Spleen (tissue), 11 donors: ENCODE measurements at regions not wholly inside any gene's neighbourhood (a gene's known extent, or its start where the extent isn't known, plus 50 kb on each side); places are given as distances from the start of the nearest gene placed in this dataset.
A peak's percentile ranks its signal among the peaks of the same experiment; 100 is the strongest.
"Not testable (repeated sequence)": the region's sequence is repeated elsewhere in the genome, so short reads cannot be mapped to it uniquely, and the experiment has no call there.

Experiments
- DNase-seq: peaks from one replicate; pipeline ENCODE4 v3.0.0-alpha.2; 2020
- H3K27ac ChIP-seq, 8 donors: fragments of 200-600 bp; sonication (generic) in 7 of 8; 1 replicate in 4 of 8; 2 replicates in 4 of 8; pipeline versions ENCODE4 v1.5.0 to v1.8.0; 2016 to 2021; ENCODE audit warnings: inconsistent platforms in 4 of 8, mild to moderate bottlenecking in 4 of 8, moderate library complexity in 1 of 8
- H3K27me3 ChIP-seq, 7 donors: fragments of 200-600 bp; sonication (generic) in 6 of 7; replicated peaks in 1 of 7; 1 replicate in 4 of 7; 2 replicates in 3 of 7; pipeline versions ENCODE4 v1.5.0 to v1.8.0; 2016 to 2021; ENCODE audit warnings: inconsistent platforms in 3 of 7, mild to moderate bottlenecking in 1 of 7
- H3K36me3 ChIP-seq, 6 donors: fragments of 200-600 bp; sonication (generic) in 5 of 6; 1 replicate in 4 of 6; 2 replicates in 2 of 6; pipeline versions ENCODE4 v1.5.0 to v1.8.0; 2016 to 2021; ENCODE audit warnings: inconsistent platforms in 2 of 6
- H3K4me1 ChIP-seq, 6 donors: fragments of 200-600 bp; sonication (generic) in 5 of 6; 1 replicate in 3 of 6; 2 replicates in 3 of 6; pipeline versions ENCODE4 v1.5.0 to v1.8.0; 2016 to 2021; ENCODE audit warnings: inconsistent platforms in 3 of 6
- H3K4me3 ChIP-seq, 8 donors: fragments of 200-600 bp; sonication (generic) in 7 of 8; 1 replicate in 4 of 8; 2 replicates in 4 of 8; pipeline versions ENCODE4 v1.5.0 to v1.8.0; 2016 to 2021; ENCODE audit warnings: inconsistent platforms in 4 of 8, mild to moderate bottlenecking in 4 of 8, moderate library complexity in 2 of 8
- H3K9me3 ChIP-seq, 8 donors: fragments of 200-600 bp; sonication (generic) in 7 of 8; 1 replicate in 4 of 8; 2 replicates in 4 of 8; pipeline versions ENCODE4 v1.5.0 to v1.8.0; 2016 to 2021; ENCODE audit warnings: inconsistent platforms in 4 of 8
- POLR2A ChIP-seq, 3 donors: fragments of 450-650 bp; IDR thresholded peaks; one replicate each; pipeline ENCODE4 v1.5.1; 2017; ENCODE audit warnings: antibody characterized with exemption in 3 of 3, mild to moderate bottlenecking in 1 of 3
- POLR2AphosphoS5 ChIP-seq, 3 donors: sonication (generic); formaldehyde crosslinking; IDR thresholded peaks; one replicate each; pipeline ENCODE4 v1.5.1; 2017; ENCODE audit warnings: antibody characterized with exemption in 3 of 3
- WGBS, 5 donors: extraction: QIAGEN DNeasy Blood & Tissue Kit in 3 of 5; methylation state at CpG; one replicate each; pipeline versions ENCODE4 v1.1.5 to v1.1.7; 2013 to 2018; 5-methylcytosine and 5-hydroxymethylcytosine counted together
- intact Hi-C: fragments of 100-400 bp; cut with DNase I; formaldehyde crosslinking; loops from one replicate; pipeline ENCODE4 v1.15.0; 2023; ENCODE audit warnings: low total_unique reads
- TF ChIP-seq, protein P1 (sequence below), 11 experiments: fragments of 200-600 bp in 7 of 11; fragments of 450-650 bp in 4 of 11; sonication (generic) in 4 of 11; IDR thresholded peaks in 8 of 11; conservative IDR thresholded peaks in 3 of 11; 1 replicate in 7 of 11; 2 replicates in 4 of 11; pipeline versions ENCODE4 v1.4.0 to v1.8.0; 2016 to 2021; ENCODE audit warnings: antibody characterized with exemption in 11 of 11, inconsistent platforms in 4 of 11, mild to moderate bottlenecking in 1 of 11
- donor health status: healthy with polysubstance abuse.
- donor health status: DM: no; HTN: no; CAD: no; lungs with moderate emphysema.
- donor health status: DM: no; HTN: no; CAD: no.
- donor health status: Bipolar disorder and iron deficiency.
- donor health status: healthy.
- donor health status: DM: no; HTN: no; CAD: no.
- donor health status: DM: yes; HTN: yes; CAD: no.

DNA sequence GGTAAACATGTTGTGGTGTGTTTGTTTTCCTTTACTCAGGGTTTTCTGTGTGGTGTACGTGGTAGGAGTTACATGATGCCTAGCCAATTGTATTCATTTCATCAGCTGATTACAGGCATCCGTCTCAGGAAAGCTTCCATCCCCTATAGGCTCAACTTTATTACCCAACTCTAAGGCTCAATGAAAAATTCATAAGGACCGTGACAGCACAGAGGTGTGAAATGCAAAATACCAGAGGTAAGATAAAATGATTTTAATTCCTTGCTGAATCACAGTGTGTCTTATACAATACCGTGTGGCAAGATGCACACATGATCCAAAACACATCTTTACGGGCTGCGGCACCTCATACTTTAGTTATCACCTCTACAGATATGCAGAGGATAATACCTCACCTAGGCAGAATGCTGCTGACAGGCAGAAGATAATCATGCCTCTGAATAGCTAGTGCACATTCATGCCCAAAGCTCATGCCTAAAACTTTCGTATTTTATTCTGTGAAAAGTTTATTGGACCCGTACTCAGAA is 87.2 kb upstream of the DIO2 start:
- no peak for DNase-seq
- intact Hi-C loops, result no loop called here
- Histone ChIP-seq H3K27ac (no peak overlapping the region), H3K36me3 (no peaks in the 10 kb centered on the region), H3K27me3 (no peaks in the 10 kb centered on the region), H3K4me1 (no peaks in the 10 kb centered on the region), H3K9me3 (peaks cover 0 to 10% (median 1%) of the 10 kb centered on the region in 8 donors), H3K4me3 (no peak overlapping the region)
- TF ChIP-seq POLR2AphosphoS5 (IDR thresholded peaks at IDR 0.05), result no peak
- WGBS, 5 donors, result 87 to 91% (median 88%) methylated on average over 8 of the region's 8 CpGs

DNA sequence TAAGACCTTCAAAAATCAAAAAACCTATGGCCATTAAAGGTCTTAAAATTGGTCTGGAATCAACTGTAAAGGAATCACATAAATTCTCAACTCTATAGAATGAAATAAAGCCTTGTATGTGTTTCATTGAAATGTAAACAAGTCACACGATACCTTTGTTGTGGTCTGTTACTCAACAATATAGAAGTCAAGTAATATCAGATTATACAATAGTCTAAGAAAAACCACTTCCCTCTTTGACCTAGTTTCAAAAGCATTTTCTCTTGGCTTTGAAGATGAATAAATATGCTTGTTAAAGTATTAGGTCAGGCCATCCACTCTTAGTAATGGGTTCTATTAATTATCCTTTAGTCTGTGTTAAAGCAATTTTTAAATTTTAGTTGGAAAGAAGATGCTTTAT is 79.8 kb upstream of the DIO2 start:
- H3K27ac ChIP-seq, result no peak overlapping the region
- H3K36me3 ChIP-seq, result no peaks in the 10 kb centered on the region
- no peak overlapping the region for H3K4me3 ChIP-seq
- no peaks in the 10 kb centered on the region for H3K4me1 ChIP-seq
- WGBS, 5 donors, result 31 to 73% (median 70%) methylated on average over 1 of the region's 1 CpG
- no peaks in the 10 kb centered on the region for H3K27me3 ChIP-seq
- TF ChIP-seq POLR2A (IDR thresholded peaks at IDR 0.05) (no peak), POLR2AphosphoS5 (IDR thresholded peaks at IDR 0.05) (no peak)
- TF ChIP-seq, protein P1, sequence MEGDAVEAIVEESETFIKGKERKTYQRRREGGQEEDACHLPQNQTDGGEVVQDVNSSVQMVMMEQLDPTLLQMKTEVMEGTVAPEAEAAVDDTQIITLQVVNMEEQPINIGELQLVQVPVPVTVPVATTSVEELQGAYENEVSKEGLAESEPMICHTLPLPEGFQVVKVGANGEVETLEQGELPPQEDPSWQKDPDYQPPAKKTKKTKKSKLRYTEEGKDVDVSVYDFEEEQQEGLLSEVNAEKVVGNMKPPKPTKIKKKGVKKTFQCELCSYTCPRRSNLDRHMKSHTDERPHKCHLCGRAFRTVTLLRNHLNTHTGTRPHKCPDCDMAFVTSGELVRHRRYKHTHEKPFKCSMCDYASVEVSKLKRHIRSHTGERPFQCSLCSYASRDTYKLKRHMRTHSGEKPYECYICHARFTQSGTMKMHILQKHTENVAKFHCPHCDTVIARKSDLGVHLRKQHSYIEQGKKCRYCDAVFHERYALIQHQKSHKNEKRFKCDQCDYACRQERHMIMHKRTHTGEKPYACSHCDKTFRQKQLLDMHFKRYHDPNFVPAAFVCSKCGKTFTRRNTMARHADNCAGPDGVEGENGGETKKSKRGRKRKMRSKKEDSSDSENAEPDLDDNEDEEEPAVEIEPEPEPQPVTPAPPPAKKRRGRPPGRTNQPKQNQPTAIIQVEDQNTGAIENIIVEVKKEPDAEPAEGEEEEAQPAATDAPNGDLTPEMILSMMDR (IDR thresholded peaks at IDR 0.05 in 8 of 11, conservative IDR thresholded peaks at IDR 0.05 in 3 of 11), result no peak
- DNase-seq, result no peak
- peaks cover 0 to 14% (median 4%) of the 10 kb centered on the region in 8 donors for H3K9me3 ChIP-seq
- intact Hi-C loops, result no loop called here

DNA sequence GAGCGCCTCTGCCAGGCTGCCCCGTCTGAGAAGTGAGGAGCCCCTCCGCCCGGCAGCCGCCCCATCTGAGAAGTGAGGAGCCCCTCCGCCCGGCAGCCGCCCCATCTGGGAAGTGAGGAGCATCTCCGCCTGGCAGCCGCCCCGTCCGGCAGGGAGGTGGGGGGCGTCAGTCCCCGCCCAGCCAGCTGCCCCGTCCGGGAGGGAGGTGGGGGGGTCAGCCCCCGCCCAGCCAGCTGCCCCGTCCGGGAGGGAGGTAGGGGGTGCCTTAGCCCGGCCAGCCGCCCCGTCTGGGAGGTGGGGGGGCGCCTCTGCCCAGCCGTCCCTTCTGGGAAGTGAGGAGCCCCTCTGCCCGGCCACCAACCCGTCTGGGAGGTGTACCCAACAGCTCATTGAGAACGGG is 75.4 kb upstream of the DIO2 start:
- H3K36me3 ChIP-seq, H3K27me3 ChIP-seq, intact Hi-C loops, H3K4me1 ChIP-seq, H3K27ac ChIP-seq, H3K4me3 ChIP-seq: not testable (repeated sequence)
- H3K9me3 ChIP-seq, result peaks cover 0 to 18% (median 11%) of the 10 kb centered on the region in 8 donors
- WGBS, 5 donors, result 86 to 97% (median 95%) methylated on average over 14 to 27 of the region's 27 CpGs
- peak; percentile 51 for DNase-seq

DNA sequence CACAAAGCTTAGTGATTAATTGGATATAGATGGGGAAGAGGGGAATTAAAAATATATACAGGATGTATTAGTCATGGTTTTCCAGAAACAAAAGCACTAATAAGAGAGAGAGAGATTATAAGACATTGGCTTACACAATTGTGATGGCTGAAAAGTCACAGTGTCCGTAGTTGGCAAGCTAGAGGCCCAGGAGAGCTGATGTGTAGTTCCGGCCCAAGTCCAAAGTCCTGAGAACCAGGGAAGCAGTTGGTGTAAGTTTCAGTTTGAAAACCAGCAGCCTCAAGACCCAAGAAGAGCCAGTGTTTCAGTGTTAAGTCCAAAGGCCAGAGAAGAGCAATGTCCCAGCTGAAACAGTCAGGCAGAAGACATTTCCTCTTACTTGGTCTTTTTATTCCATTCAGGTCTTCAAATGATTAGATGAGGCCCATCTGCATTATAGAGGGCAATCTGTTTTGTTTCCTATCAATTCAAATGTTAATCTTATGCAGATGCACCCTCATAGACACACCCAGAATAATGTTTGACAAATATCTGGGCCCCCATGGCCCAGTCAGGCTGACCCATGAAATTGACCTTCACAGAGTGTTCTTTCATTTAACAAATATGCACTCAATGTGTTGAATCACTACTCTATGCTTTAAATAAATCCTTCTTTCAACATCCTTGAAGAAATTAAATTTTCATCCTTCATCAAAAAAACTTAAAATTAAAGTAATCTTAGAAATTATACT is 67.2 kb upstream of the DIO2 start:
- intact Hi-C loops, result no loop called here
- DNase-seq, result no peak
- no peak overlapping the region for H3K27ac ChIP-seq

More for the DNA sequence above, 67.2 kb upstream of the DIO2 start:
- Histone ChIP-seq H3K4me3 (no peak overlapping the region), H3K36me3 (no peaks in the 10 kb centered on the region), H3K27me3 (no peaks in the 10 kb centered on the region), H3K4me1 (no peaks in the 10 kb centered on the region), H3K9me3 (peaks cover 0 to 6% (median 0%) of the 10 kb centered on the region in 8 donors)
- TF ChIP-seq, protein P1 (IDR thresholded peaks at IDR 0.05 in 8 of 11, conservative IDR thresholded peaks at IDR 0.05 in 3 of 11), result no peak
- no peak for TF ChIP-seq POLR2A (IDR thresholded peaks at IDR 0.05)
- no peak for TF ChIP-seq POLR2AphosphoS5 (IDR thresholded peaks at IDR 0.05)
- 80 to 94% (median 82%) methylated on average over 2 of the region's 2 CpGs for WGBS, 5 donors
